Caco-2 (cell line): ENCODE measurements at regions not wholly inside any gene's neighbourhood (a gene's known extent, or its start where the extent isn't known, plus 50 kb on each side); places are given as distances from the start of the nearest gene placed in this dataset.

Source experiments
- BruUV-seq: library from RNA; stranded (reverse); fragments of 400-500 nt; replicated peaks from 2 replicates; lab custom pipeline; 2021; lab: Mats Ljungman, UMichigan
- CTCF ChIA-PET: fragments of 300-600 bp; sonication (Branson Sonifier 250); formaldehyde crosslinking; loops from one replicate; lab custom pipeline; 2022; ENCODE audit warnings: antibody characterized with exemption; lab: Charles Lee
- POLR2A ChIA-PET: fragments of 300-600 bp; sonication (Branson Sonifier 250); formaldehyde crosslinking; loops from one replicate; lab custom pipeline; 2022; ENCODE audit warnings: antibody characterized with exemption; lab: Charles Lee
- DNase-seq, 2 experiments: peaks; one replicate each; pipeline versions ENCODE4 v3.0.0 to v3.0.0-alpha.2; 2020 to 2022
- H3K27me3 ChIP-seq: replicated peaks from 2 replicates; pipeline ENCODE4 v1.6.0; 2011; ENCODE audit warnings: low read length; ENCODE audit not compliant: control insufficient read depth, insufficient read depth
- H3K36me3 ChIP-seq: 2 replicates; pipeline ENCODE4 v1.5.1; 2011; ENCODE audit warnings: low read length; ENCODE audit not compliant: control insufficient read depth, insufficient read depth
- H3K4me1 ChIP-seq: fragments of 250-450 bp; sonication (Bioruptor Pico); 2 replicates; pipeline ENCODE4 v1.5.1; 2020; ENCODE audit warnings: mild to moderate bottlenecking
- H3K4me3 ChIP-seq: 2 replicates; pipeline ENCODE4 v1.5.1; 2011; ENCODE audit warnings: low read depth, mild to moderate bottlenecking, control low read depth, low read length
- H3K9me3 ChIP-seq: fragments of 250-450 bp; sonication (Bioruptor Pico); 2 replicates; pipeline ENCODE4 v1.5.1; 2020; ENCODE audit warnings: mild to moderate bottlenecking, moderate library complexity
- H3K27ac Mint-ChIP-seq: one replicate; pipeline ENCODE4 v1.8.0; 2022; ENCODE audit warnings: mixed read lengths; ENCODE audit not compliant: unreplicated experiment
- H3K27me3 Mint-ChIP-seq: one replicate; pipeline ENCODE4 v1.8.0; 2022; ENCODE audit warnings: mixed read lengths; ENCODE audit not compliant: insufficient read depth, unreplicated experiment
- H3K36me3 Mint-ChIP-seq: one replicate; pipeline ENCODE4 v1.8.0; 2022; ENCODE audit warnings: mild to moderate bottlenecking, mixed read lengths; ENCODE audit not compliant: insufficient read depth, unreplicated experiment
- H3K4me1 Mint-ChIP-seq: one replicate; pipeline ENCODE4 v1.8.0; 2022; ENCODE audit warnings: low read depth, mixed read lengths; ENCODE audit not compliant: unreplicated experiment
- H3K4me3 Mint-ChIP-seq: one replicate; pipeline ENCODE4 v1.8.0; 2022; ENCODE audit warnings: mild to moderate bottlenecking, moderate library complexity, mixed read lengths; ENCODE audit not compliant: unreplicated experiment
- H3K9me3 Mint-ChIP-seq: one replicate; pipeline ENCODE4 v1.8.0; 2022; ENCODE audit warnings: mixed read lengths; ENCODE audit not compliant: unreplicated experiment
- CTCF ChIP-seq, 2 experiments: fragments of 200-600 bp in 1 of 2; IDR thresholded peaks; 1 replicate in 1 of 2; 2 replicates in 1 of 2; pipeline versions ENCODE4 v1.5.1 to v1.8.0; 2011 to 2022; ENCODE audit warnings: antibody characterized with exemption in 1 of 2, control low read depth in 1 of 2, inconsistent platforms in 1 of 2, low read depth in 1 of 2, low read length in 1 of 2, mild to moderate bottlenecking in 1 of 2, moderate library complexity in 1 of 2; ENCODE audit not compliant: insufficient read depth in 1 of 2, severe bottlenecking in 1 of 2, unreplicated experiment in 1 of 2
- intact Hi-C: fragments of 100-400 bp; cut with micrococcal nuclease; formaldehyde crosslinking; loops from one replicate; pipeline ENCODE4 v1.10.0; 2022; ENCODE audit not compliant: unreplicated experiment

- no peak for DNase-seq
- Mint-ChIP-seq H3K27me3 (peaks cover 18% of the 10 kb centered on the region), H3K4me3 (no peak overlapping the region), H3K4me1 (no peaks in the 10 kb centered on the region), H3K9me3 (no peaks in the 10 kb centered on the region), H3K36me3 (no peaks in the 10 kb centered on the region), H3K27ac (no peak overlapping the region)
- H3K27me3 ChIP-seq = no peaks in the 10 kb centered on the region
- ChIA-PET POLR2A (no interaction called here), CTCF (no interaction called here)
- intact Hi-C loops = no loop called here
- no TSS peak for BruUV-seq
- no peaks in the 10 kb centered on the region for H3K9me3 ChIP-seq
- no peaks in the 10 kb centered on the region for H3K4me1 ChIP-seq
- no peak overlapping the region for H3K4me3 ChIP-seq
- H3K36me3 ChIP-seq = no peaks in the 10 kb centered on the region
- no peak for TF ChIP-seq CTCF (IDR thresholded peaks at IDR 0.05; ENCODE audit: insufficient read depth in 1 of 2, low read depth in 1 of 2, low read length in 1 of 2, severe bottlenecking in 1 of 2, unreplicated experiment in 1 of 2)
Measured at GRCh38 chr16:56097306-56097705, 94.0 kb upstream of the GNAO1 start.

- Histone ChIP-seq H3K36me3 (no peaks in the 10 kb centered on the region), H3K4me1 (no peaks in the 10 kb centered on the region), H3K4me3 (no peak overlapping the region), H3K27me3 (no peaks in the 10 kb centered on the region), H3K9me3 (no peaks in the 10 kb centered on the region)
- Mint-ChIP-seq H3K4me1 (no peaks in the 10 kb centered on the region), H3K4me3 (no peak overlapping the region), H3K9me3 (no peaks in the 10 kb centered on the region), H3K27ac (no peak overlapping the region), H3K36me3 (no peaks in the 10 kb centered on the region), H3K27me3 (peaks cover 11% of the 10 kb centered on the region)
- ChIA-PET CTCF (no interaction called here), POLR2A (no interaction called here)
- no TSS peak for BruUV-seq
- no peak for DNase-seq
- no peak for TF ChIP-seq CTCF (IDR thresholded peaks at IDR 0.05; ENCODE audit: insufficient read depth in 1 of 2, low read depth in 1 of 2, low read length in 1 of 2, severe bottlenecking in 1 of 2, unreplicated experiment in 1 of 2)
- intact Hi-C loops = no loop called here
Measured at GRCh38 chr16:56094231-56094630, 97.1 kb upstream of the GNAO1 start.

GRCh38 chr16:56093055-56093454, 98.2 kb upstream of the GNAO1 start:
- no peaks in the 10 kb centered on the region for H3K36me3 Mint-ChIP-seq
- CTCF ChIA-PET = interaction anchor here (1.2 kb wide), 1 partner anchor 225 kb away, joined by 4 read pairs; no protein-coding TSS in a partner anchor
- no peaks in the 10 kb centered on the region for H3K9me3 Mint-ChIP-seq
- intact Hi-C loops = no loop called here
- no peak overlapping the region for H3K4me3 ChIP-seq
- H3K4me1 ChIP-seq = no peaks in the 10 kb centered on the region
- H3K4me1 Mint-ChIP-seq = no peaks in the 10 kb centered on the region
- TF ChIP-seq CTCF (IDR thresholded peaks at IDR 0.05; ENCODE audit: insufficient read depth in 1 of 2, low read depth in 1 of 2, low read length in 1 of 2, severe bottlenecking in 1 of 2, unreplicated experiment in 1 of 2) = no peak
- no peaks in the 10 kb centered on the region for H3K27me3 ChIP-seq
- POLR2A ChIA-PET = no interaction called here
- H3K4me3 Mint-ChIP-seq = no peak overlapping the region
- no peak for DNase-seq
- H3K36me3 ChIP-seq = no peaks in the 10 kb centered on the region
- H3K27me3 Mint-ChIP-seq = peaks cover 11% of the 10 kb centered on the region
- no peaks in the 10 kb centered on the region for H3K9me3 ChIP-seq
- H3K27ac Mint-ChIP-seq = no peak overlapping the region
- no TSS peak for BruUV-seq
